Activated T-cell treated with anti-CD3 and anti-CD28 coated beads, Interleukin-2, amount 50 U/mL, for 24 hours (primary cell): ENCODE measurements at regions not wholly inside any gene's neighbourhood (a gene's known extent, or its start where the extent isn't known, plus 50 kb on each side); places are given as distances from the start of the nearest gene placed in this dataset.
"Not testable (repeated sequence)": the region's sequence is repeated elsewhere in the genome, so short reads cannot be mapped to it uniquely, and the experiment has no call there.

Experiments
- DNase-seq: peaks from one replicate; pipeline ENCODE4 v3.0.0-alpha.2; 2020
- H3K27ac Mint-ChIP-seq: 2 replicates; pipeline ENCODE4 v1.8.0; 2020; ENCODE audit warnings: mild to moderate bottlenecking, mixed read lengths
- H3K27me3 Mint-ChIP-seq: 2 replicates; pipeline ENCODE4 v1.8.0; 2020; ENCODE audit warnings: mixed read lengths
- H3K36me3 Mint-ChIP-seq: 2 replicates; pipeline ENCODE4 v1.8.0; 2020; ENCODE audit warnings: low read depth, mixed read lengths
- H3K4me1 Mint-ChIP-seq: 2 replicates; pipeline ENCODE4 v1.8.0; 2020; ENCODE audit warnings: low read depth, mixed read lengths
- H3K4me3 Mint-ChIP-seq: 2 replicates; pipeline ENCODE4 v1.8.0; 2020; ENCODE audit warnings: mild to moderate bottlenecking, moderate library complexity, mixed read lengths
- H3K9me3 Mint-ChIP-seq: 2 replicates; pipeline ENCODE4 v1.8.0; 2020; ENCODE audit warnings: mixed read lengths

DNA sequence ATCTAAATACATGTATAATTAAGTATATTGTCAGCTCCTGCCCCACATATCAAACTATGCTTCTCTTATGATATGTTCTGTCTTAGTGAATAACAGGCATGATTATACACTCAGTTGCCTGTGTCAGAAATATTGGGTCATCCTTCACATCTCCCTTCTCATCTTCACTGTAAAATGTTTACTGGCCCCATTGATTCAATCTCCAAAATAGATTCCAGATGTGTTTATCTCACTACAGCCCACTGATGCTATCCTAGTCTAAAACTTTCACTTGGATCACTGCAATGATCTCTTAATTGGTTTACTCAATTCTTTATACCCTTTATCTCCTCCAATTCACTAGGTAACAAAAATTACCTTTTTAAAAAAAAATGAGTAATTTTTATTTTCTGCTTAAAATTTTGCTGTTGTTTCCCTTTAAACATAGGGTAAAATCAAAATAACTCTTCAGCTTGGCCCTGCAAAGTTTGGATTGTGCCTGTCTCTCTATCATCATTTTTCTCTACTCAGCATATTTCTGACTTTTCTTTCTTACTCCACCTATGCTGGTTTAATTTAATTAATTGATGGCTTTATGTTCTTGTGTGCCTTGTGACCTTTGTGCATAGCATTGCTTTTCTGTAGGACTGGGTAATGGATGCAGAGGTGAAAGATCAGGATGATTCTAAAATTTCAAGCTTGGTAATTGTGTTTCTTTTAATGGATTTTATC lies 233.9 kb upstream of the FOXP2 start:
- no peak for DNase-seq
- Mint-ChIP-seq H3K27me3 (no peaks in the 10 kb centered on the region), H3K36me3 (no peaks in the 10 kb centered on the region), H3K9me3 (no peaks in the 10 kb centered on the region), H3K27ac (no peak overlapping the region), H3K4me1 (no peaks in the 10 kb centered on the region), H3K4me3 (no peak overlapping the region)

DNA sequence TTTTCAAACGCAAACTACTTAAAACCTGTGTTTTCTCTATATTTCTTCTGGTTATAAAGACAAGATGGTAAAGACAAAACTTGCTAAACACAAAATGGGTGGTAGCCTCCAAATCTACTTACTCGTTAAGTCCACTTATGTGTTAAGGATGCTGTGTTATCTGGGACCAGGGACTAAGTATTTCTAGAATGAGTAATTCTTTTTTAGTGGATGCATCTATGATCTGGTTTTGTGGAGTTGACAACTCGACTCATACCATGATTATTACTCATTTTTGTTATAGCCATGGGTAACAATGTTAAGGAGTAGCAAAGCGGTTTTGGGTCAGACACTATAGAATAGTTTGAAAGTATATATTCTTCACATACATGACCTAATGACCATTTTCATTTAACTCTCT lies 239.5 kb upstream of the FOXP2 start:
- Mint-ChIP-seq H3K4me1 (no peaks in the 10 kb centered on the region), H3K27ac (no peak overlapping the region), H3K36me3 (no peaks in the 10 kb centered on the region), H3K27me3 (no peaks in the 10 kb centered on the region), H3K4me3 (no peak overlapping the region), H3K9me3 (no peaks in the 10 kb centered on the region)
- no peak for DNase-seq

DNA sequence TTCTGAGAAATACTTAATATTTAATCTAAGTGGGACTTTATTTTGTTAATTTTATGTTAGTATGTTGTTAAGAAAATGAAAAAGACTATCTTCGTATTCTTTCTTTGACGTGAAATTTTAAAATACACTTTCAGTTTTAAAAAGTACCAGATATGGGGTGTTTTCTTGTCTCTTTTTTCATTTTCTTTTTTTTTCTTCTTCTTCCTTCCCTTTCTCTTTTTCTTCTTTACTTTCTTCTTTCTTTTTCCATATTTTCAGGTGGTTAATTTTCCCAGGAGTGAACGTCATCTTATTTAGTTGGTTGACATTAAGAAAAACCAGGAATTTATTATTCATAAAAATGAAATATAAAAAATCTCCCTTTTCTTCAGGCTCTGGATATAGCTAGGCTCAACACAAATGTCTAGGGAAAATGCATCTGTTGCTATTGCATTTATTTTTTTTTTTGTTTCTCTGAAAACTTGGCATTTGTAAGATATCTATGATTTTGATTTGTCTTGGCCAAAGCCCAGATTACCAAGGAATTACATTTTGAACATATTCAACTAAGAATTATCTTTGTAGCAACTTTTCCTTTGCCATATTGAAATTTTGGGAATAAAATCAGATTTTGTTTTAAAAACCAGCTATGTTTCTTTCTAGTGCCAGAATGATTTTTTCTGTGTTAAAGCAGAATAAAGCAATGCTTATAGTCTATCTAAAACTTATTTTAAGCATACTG lies 241.3 kb upstream of the FOXP2 start:
- no peaks in the 10 kb centered on the region for H3K27me3 Mint-ChIP-seq
- no peak for DNase-seq
- no peak overlapping the region for H3K4me3 Mint-ChIP-seq
- no peaks in the 10 kb centered on the region for H3K4me1 Mint-ChIP-seq
- H3K9me3 Mint-ChIP-seq: peaks cover 2% of the 10 kb centered on the region
- H3K36me3 Mint-ChIP-seq: no peaks in the 10 kb centered on the region
- H3K27ac Mint-ChIP-seq: no peak overlapping the region

DNA sequence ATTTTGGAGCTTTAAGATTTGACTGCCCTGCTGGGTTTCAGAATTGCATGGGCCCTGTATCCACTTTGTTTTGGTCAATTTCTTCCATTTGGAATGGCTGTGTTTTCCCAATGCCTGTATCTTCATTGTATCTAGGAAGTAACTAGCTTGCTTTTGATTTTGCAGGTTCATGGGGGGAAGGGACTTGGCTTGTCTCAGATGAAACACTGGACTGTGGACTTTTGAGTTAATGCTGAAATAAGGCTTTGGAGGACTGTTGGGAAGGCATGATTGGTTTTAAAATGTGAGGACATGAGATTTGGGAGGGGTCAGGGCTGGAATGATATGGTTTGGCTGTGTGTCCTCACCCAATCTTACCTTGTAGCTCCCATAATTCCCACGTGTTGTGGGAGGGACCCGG lies 245.2 kb upstream of the FOXP2 start:
- H3K9me3 Mint-ChIP-seq, H3K4me1 Mint-ChIP-seq, DNase-seq, H3K4me3 Mint-ChIP-seq, H3K36me3 Mint-ChIP-seq, H3K27me3 Mint-ChIP-seq, H3K27ac Mint-ChIP-seq: not testable (repeated sequence)

DNA sequence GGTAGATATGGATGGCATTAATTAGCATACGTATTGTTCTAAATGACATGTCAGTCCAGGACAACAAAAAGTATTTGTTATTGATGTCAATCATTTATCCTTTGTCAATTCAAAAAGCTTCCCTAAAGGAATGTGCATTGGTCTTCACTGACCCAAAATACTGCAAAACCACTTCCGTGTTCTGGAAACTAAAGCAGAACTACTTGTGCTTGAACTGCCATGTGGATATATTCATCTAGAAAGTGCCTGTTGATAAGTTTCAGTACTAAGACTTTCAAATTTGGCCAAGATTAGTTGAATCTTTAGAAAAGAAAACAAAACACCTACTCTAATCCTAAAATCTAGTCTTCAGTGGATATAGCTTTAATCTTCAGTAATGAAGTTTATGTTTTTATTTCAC lies 242.1 kb upstream of the PPP1R3A start:
- Mint-ChIP-seq H3K4me1 (no peaks in the 10 kb centered on the region), H3K36me3 (no peaks in the 10 kb centered on the region), H3K27ac (no peak overlapping the region), H3K4me3 (no peak overlapping the region), H3K27me3 (no peaks in the 10 kb centered on the region), H3K9me3 (no peaks in the 10 kb centered on the region)
- no peak for DNase-seq

DNA sequence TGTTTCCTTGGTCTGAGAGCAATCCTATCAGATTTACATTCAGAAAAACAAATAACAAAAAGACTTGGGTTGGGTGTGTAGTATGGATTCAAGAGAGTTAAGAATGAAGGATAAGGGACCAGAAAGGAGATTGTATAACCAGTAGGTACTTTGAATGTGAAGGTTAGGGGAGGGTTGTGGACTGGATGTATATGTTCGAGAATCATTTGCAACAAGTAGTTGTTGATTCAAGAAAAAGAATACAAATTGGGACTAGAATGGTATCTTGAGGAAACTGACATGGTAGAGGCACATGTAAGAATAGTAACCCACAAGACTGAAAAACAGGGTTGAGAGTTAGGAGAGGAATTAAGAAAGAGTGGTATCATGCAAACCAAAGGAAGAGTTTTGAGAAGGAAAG lies 240.0 kb upstream of the PPP1R3A start:
- no peaks in the 10 kb centered on the region for H3K4me1 Mint-ChIP-seq
- no peaks in the 10 kb centered on the region for H3K36me3 Mint-ChIP-seq
- no peaks in the 10 kb centered on the region for H3K27me3 Mint-ChIP-seq
- H3K27ac Mint-ChIP-seq: no peak overlapping the region
- no peaks in the 10 kb centered on the region for H3K9me3 Mint-ChIP-seq
- H3K4me3 Mint-ChIP-seq: no peak overlapping the region
- DNase-seq: no peak

DNA sequence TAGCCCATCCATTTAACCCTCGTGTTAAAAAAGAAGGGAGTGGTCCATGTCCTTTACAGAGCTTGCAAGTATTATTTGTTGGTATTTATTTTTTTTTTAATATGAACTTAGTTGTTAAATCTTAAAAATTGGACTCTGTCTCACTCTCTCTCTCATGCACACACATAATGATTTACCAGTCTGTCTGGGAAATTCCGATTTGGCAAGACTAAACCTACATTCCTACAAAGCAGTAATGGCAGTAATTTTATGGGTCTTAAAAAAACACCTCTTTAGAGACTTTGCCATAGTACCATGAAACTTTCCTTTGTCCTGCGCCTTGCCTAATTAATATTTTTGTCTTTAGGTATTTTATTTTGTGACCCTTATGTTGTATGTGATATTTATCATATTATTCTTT lies 239.5 kb upstream of the PPP1R3A start:
- no peaks in the 10 kb centered on the region for H3K27me3 Mint-ChIP-seq
- H3K4me3 Mint-ChIP-seq: no peak overlapping the region
- DNase-seq: no peak
- no peaks in the 10 kb centered on the region for H3K36me3 Mint-ChIP-seq
- H3K9me3 Mint-ChIP-seq: no peaks in the 10 kb centered on the region
- H3K4me1 Mint-ChIP-seq: no peaks in the 10 kb centered on the region
- H3K27ac Mint-ChIP-seq: no peak overlapping the region

DNA sequence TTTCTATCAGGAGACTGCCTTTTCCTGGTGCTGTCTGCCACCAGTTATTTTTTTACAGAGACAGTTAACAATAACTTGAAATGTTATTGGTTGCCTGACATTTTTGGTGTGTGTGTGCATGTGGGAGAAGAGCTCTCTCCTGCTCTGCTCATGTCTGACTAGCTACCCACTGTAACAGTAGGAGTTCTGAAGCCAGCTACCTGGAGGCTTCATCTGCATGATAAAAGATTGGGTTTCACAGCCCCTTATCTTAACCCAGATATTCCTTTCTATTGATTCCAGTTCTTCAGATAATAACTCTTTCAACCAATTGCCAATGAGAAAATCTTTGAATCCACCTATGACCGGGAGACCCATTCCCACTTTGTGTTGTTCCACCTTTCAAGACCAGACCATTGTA lies 237.4 kb upstream of the PPP1R3A start:
- Mint-ChIP-seq H3K27me3 (no peaks in the 10 kb centered on the region), H3K27ac (no peak overlapping the region), H3K4me1 (no peaks in the 10 kb centered on the region), H3K9me3 (no peaks in the 10 kb centered on the region), H3K4me3 (no peak overlapping the region), H3K36me3 (no peaks in the 10 kb centered on the region)
- no peak for DNase-seq

DNA sequence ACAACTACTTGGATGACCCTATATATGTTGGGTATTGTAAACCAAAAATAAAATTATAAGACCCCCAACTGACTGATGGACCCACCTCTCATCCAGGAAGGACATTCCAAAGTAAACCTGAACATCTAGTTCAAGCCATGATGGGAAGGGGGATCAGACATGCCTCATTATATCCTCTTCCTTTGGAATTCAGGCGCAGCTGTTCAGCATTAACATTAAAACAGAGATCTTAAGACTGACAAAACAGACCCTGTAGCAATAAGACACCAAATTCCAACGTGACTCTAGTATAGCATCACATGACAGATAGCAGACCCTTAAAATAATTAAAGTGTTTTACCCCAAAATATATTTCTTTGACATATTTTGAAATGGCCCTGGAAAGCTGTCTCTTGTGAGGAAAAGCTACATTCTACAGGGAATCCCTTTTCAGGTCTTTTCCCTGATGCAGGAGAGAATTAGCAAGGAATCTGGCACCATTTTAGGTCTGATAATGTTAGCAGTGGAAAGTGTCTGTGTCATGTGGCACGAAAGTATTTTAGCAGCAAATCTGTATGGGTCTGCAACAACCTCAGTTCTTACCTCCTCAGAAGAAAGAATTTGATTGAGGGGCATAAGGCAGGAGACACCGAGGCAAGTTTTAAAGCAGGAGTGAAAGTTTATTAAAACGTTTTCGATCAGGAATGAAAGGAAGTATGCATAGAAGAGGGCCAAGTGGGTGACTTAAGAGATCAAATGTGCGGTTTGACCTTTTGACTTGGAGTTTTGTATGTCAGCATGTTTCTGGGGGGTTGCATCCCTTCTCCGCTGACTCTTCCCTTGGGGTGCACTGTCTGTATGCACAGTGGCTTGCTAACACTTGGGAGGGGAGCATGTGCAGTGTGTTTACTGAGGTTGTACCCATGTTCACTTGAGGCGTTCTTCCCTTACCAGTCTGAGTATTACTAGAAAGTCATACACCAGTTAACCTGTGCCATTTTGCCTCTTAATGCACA lies 236.6 kb upstream of the PPP1R3A start:
- Mint-ChIP-seq H3K27ac (no peak overlapping the region), H3K4me1 (no peaks in the 10 kb centered on the region), H3K36me3 (no peaks in the 10 kb centered on the region), H3K4me3 (no peak overlapping the region), H3K27me3 (no peaks in the 10 kb centered on the region), H3K9me3 (no peaks in the 10 kb centered on the region)
- DNase-seq: no peak

DNA sequence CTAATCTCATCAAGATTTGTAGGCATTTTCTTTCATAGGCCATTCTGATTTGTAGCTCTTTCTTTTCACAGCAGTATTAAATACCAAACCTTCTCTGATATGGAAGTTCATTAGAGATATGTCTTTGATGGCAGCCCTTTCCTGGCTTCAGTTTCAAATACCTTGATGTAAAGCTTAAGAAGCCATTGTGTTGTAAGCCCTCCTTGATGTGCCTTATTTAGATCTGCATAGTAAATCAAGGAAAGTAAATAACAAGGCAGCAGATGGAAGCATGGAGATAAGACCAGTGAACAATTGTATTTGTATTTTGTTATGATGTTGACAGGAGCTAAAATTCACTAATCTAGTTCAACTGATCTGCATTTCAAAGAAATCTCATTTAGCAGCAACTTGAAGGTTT lies 234.9 kb upstream of the PPP1R3A start:
- H3K4me3 Mint-ChIP-seq: no peak overlapping the region
- no peak for DNase-seq
- H3K27ac Mint-ChIP-seq: no peak overlapping the region
- no peaks in the 10 kb centered on the region for H3K4me1 Mint-ChIP-seq
- H3K36me3 Mint-ChIP-seq: no peaks in the 10 kb centered on the region
- H3K9me3 Mint-ChIP-seq: no peaks in the 10 kb centered on the region
- H3K27me3 Mint-ChIP-seq: no peaks in the 10 kb centered on the region

DNA sequence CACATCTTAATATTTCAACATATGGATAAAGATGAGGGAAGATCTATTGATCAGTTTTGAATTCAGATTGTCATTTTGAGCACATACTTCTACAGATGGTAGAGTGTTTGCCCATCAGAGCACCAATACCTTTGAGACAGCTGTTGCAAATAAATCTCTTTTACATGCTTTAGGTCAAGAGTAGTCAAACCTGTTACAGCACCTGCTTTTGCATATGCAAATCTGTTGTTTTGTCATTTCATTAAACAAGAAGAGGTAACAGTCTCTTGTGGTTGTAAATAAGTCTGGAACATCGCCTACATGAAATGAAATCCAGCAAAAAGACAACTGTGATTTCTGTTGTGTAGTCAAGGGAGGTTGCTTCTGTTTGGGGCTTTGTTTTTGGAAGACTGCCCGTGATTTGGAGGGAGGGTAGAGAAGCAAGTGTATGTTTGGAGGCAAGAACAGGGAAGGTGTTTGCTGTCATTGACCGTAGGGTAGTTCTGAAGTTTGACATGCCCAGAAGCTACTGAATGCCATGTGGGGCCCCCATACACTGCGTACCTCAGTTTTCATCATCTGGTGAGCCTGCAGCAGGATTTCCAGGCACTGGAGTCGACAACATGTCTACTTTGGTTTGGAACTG lies 233.6 kb upstream of the PPP1R3A start:
- Mint-ChIP-seq H3K27me3 (no peaks in the 10 kb centered on the region), H3K9me3 (no peaks in the 10 kb centered on the region)

DNA sequence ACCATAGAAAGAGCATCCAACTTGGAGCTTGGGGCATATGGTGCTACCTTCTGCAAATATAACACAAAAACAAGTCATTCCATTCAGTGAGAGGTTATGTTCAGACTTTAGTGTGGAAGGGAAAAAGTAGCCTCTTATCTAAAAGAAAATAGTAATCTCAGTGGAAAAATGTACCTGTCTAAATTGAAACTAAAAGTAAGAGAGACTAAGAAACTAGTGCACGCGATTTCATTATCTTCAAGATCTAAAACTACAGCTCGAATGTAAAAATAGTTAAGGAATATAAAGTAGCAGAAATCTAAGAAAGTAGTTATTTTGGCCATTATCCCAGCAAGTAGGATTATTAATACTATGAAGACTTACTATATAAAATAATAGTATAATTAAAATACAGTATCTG lies 233.0 kb upstream of the PPP1R3A start:
- Mint-ChIP-seq H3K9me3 (no peaks in the 10 kb centered on the region), H3K27ac (no peak overlapping the region), H3K4me1 (no peaks in the 10 kb centered on the region), H3K27me3 (no peaks in the 10 kb centered on the region), H3K4me3 (no peak overlapping the region), H3K36me3 (no peaks in the 10 kb centered on the region)
- DNase-seq: no peak

More for the DNA sequence above, 233.6 kb upstream of the PPP1R3A start:
- no peaks in the 10 kb centered on the region for H3K36me3 Mint-ChIP-seq
- H3K4me3 Mint-ChIP-seq: no peak overlapping the region
- H3K4me1 Mint-ChIP-seq: no peaks in the 10 kb centered on the region
- no peak overlapping the region for H3K27ac Mint-ChIP-seq
- no peak for DNase-seq

DNA sequence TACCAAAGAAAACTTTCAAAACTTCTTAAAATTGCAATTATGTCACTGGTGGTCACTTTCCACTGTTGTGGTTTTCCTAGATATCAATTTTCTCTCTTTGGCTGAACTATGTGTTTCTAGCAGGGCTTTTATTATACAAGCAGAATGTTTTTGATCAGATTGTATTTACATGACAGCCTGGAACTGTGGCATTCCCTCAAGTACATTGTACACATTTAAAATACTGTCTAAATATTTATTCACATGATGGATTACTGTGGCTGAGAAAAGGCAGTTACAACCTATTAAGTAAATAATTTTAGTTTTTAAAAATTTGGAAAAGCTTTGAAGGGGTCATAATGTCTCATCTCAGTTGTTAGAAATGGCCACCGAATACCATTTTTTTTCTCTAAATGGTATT lies 231.9 kb upstream of the PPP1R3A start:
- Mint-ChIP-seq H3K4me3 (no peak overlapping the region), H3K4me1 (no peaks in the 10 kb centered on the region), H3K27me3 (no peaks in the 10 kb centered on the region), H3K9me3 (no peaks in the 10 kb centered on the region), H3K36me3 (no peaks in the 10 kb centered on the region), H3K27ac (no peak overlapping the region)
- DNase-seq: no peak

DNA sequence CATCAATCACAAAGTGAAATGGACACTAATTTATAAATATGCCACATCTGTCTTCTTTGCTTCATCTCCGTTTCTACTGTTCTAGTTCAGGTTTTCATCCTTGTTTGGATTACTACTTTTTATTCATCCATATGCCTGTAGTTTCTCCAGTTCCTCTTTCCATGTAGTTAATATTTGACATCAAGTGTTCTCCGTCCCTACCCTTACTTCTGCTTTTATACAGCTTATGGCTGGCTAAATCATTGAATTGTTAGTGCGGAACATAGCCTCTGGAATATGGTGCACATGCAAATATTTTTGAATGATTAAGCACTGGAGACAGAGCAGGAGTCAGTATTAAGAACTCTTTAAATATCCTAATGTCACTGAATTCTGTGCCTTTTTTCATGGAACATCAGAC lies 230.0 kb upstream of the PPP1R3A start:
- no peak for DNase-seq
- Mint-ChIP-seq H3K36me3 (no peaks in the 10 kb centered on the region), H3K27me3 (no peaks in the 10 kb centered on the region), H3K9me3 (no peaks in the 10 kb centered on the region), H3K4me1 (no peaks in the 10 kb centered on the region), H3K4me3 (no peak overlapping the region), H3K27ac (no peak overlapping the region)
